Loucy (cell line): ENCODE measurements at regions not wholly inside any gene's neighbourhood (a gene's known extent, or its start where the extent isn't known, plus 50 kb on each side); places are given as distances from the start of the nearest gene placed in this dataset.

Experiments
- H2AFZ ChIP-seq: fragments of 200-600 bp; sonication (generic); 2 replicates; pipeline ENCODE4 v1.6.0; 2016; ENCODE audit warnings: antibody characterized with exemption, mild to moderate bottlenecking, low read length, moderate library complexity
- H3F3A ChIP-seq: fragments of 200-600 bp; 2 replicates; pipeline ENCODE4 v1.6.0; 2016; ENCODE audit warnings: antibody characterized with exemption, low read depth, mild to moderate bottlenecking
- H3K27me3 ChIP-seq: fragments of 200-600 bp; sonication (generic); 2 replicates; pipeline ENCODE4 v1.6.1; 2014; ENCODE audit warnings: low read length, mild to moderate bottlenecking; ENCODE audit not compliant: insufficient read depth, poor library complexity, severe bottlenecking
- H3K36me3 ChIP-seq: fragments of 200-600 bp; sonication (generic); 2 replicates; pipeline ENCODE4 v1.6.1; 2016; ENCODE audit warnings: low read length; ENCODE audit not compliant: insufficient read depth
- H3K4me1 ChIP-seq: fragments of 200-600 bp; sonication (generic); 2 replicates; pipeline ENCODE4 v1.5.1; 2014; ENCODE audit warnings: low read length, mild to moderate bottlenecking; ENCODE audit not compliant: insufficient read depth, poor library complexity, severe bottlenecking
- H3K4me2 ChIP-seq: fragments of 200-600 bp; sonication (generic); 2 replicates; pipeline ENCODE4 v1.6.0; 2014; ENCODE audit warnings: antibody characterized with exemption, low read length, low read depth, mild to moderate bottlenecking; ENCODE audit not compliant: poor library complexity, severe bottlenecking
- H3K4me3 ChIP-seq: fragments of 200-600 bp; sonication (generic); 2 replicates; pipeline ENCODE4 v1.5.1; 2014; ENCODE audit warnings: low read length, mild to moderate bottlenecking, mixed read lengths; ENCODE audit not compliant: poor library complexity, severe bottlenecking
- H3K79me2 ChIP-seq: fragments of 200-600 bp; sonication (generic); 2 replicates; pipeline ENCODE4 v1.6.1; 2014; ENCODE audit warnings: low read length; ENCODE audit not compliant: insufficient read depth
- H3K9ac ChIP-seq: fragments of 200-600 bp; sonication (generic); 2 replicates; pipeline ENCODE4 v1.6.0; 2014; ENCODE audit warnings: mild to moderate bottlenecking, low read depth, low read length, moderate library complexity; ENCODE audit not compliant: poor library complexity, severe bottlenecking
- H3K9me2 ChIP-seq: fragments of 200-600 bp; sonication (generic); replicated peaks from 2 replicates; pipeline ENCODE4 v1.6.1; 2016; ENCODE audit warnings: low read depth, low read length, mixed read lengths
- H3K9me3 ChIP-seq: fragments of 200-600 bp; sonication (generic); 2 replicates; pipeline ENCODE4 v1.6.1; 2014; ENCODE audit warnings: mild to moderate bottlenecking, antibody characterized with exemption, low read length, low read depth; ENCODE audit not compliant: insufficient read depth
- H4K20me1 ChIP-seq: fragments of 200-600 bp; sonication (generic); 2 replicates; pipeline ENCODE4 v1.6.0; 2014; ENCODE audit warnings: antibody characterized with exemption, low read length, mild to moderate bottlenecking; ENCODE audit not compliant: insufficient read depth, poor library complexity, severe bottlenecking
- CTCF ChIP-seq: fragments of 200-600 bp; sonication (generic); conservative IDR thresholded peaks from 2 replicates; pipeline ENCODE4 v1.5.1; 2014; ENCODE audit warnings: mild to moderate bottlenecking, antibody characterized with exemption, low read length
- EZH2phosphoT487 ChIP-seq: fragments of 200-600 bp; IDR thresholded peaks from 2 replicates; pipeline ENCODE4 v1.6.1; 2018; ENCODE audit warnings: antibody characterized with exemption, mild to moderate bottlenecking, moderate library complexity, borderline replicate concordance

DNA sequence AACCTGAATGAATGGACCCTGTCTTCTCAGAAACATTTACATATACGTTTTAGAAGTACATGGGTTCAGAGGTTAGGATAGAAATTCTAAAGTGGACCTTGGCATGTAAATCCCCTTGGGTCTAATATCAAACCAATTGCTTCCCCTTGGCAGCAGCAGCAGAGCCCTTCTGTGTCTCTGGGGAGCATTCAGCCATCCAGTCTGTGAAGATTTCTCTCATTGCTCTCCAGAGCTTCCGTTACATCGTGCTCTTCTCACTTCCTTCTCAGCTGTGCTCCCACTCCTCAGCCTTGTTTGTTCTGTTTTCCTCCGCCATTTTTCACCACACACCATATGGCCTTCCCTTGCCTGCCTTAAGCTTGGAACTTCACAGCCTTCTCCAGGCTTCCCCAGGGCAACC is 61.5 kb upstream of the ATP1B1 start:
- H3K4me2 ChIP-seq, result peak overlapping the region; percentile 55
- peak overlapping the region; percentile 16 for H3K4me3 ChIP-seq

DNA sequence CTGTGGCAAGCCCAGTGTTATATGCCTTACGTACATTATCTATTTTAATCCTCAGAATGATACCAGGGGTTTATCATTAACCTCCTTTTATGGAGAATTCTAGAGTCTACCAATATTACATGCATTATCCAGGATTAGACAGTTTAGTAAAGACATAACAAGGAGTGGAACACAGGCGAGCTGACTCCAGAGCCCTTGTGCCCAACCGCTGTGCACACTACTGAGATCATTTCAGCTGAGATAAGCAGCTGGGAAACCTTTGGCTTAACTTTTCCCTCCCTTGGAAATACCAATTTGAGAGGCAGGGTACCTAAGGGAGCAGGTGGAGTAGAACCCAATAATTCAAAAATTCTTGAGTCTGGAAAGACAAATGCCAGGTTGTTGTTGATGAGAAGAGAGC is 59.8 kb upstream of the ATP1B1 start:
- Histone ChIP-seq H3K4me1 (peaks cover 19% of the 10 kb centered on the region), H3F3A (no peaks in the 10 kb centered on the region), H3K79me2 (no peaks in the 10 kb centered on the region), H2AFZ (no peak overlapping the region), H3K36me3 (no peaks in the 10 kb centered on the region), H4K20me1 (no peaks in the 10 kb centered on the region), H3K4me2 (no peak overlapping the region), H3K9me3 (no peaks in the 10 kb centered on the region), H3K4me3 (no peak overlapping the region), H3K27me3 (no peaks in the 10 kb centered on the region), H3K9me2 (no peaks in the 10 kb centered on the region), H3K9ac (no peak overlapping the region)
- no peak for TF ChIP-seq CTCF
- no peak for TF ChIP-seq EZH2phosphoT487

More for the DNA sequence above, 61.5 kb upstream of the ATP1B1 start:
- H4K20me1 ChIP-seq, result no peaks in the 10 kb centered on the region
- H3K36me3 ChIP-seq, result no peaks in the 10 kb centered on the region
- peaks cover 19% of the 10 kb centered on the region for H3K4me1 ChIP-seq
- TF ChIP-seq EZH2phosphoT487 (no peak), CTCF (no peak)
- H3K9ac ChIP-seq, result no peak overlapping the region
- H3F3A ChIP-seq, result no peaks in the 10 kb centered on the region
- H3K9me2 ChIP-seq, result no peaks in the 10 kb centered on the region
- no peaks in the 10 kb centered on the region for H3K79me2 ChIP-seq
- no peaks in the 10 kb centered on the region for H3K27me3 ChIP-seq
- H2AFZ ChIP-seq, result no peak overlapping the region
- no peaks in the 10 kb centered on the region for H3K9me3 ChIP-seq

- Histone ChIP-seq H3K9me3 (no peaks in the 10 kb centered on the region), H3F3A (no peaks in the 10 kb centered on the region), H3K4me1 (peaks cover 19% of the 10 kb centered on the region), H3K27me3 (no peaks in the 10 kb centered on the region), H3K36me3 (no peaks in the 10 kb centered on the region), H3K4me3 (no peak overlapping the region), H2AFZ (no peak overlapping the region), H3K9ac (no peak overlapping the region), H4K20me1 (no peaks in the 10 kb centered on the region), H3K9me2 (no peaks in the 10 kb centered on the region), H3K4me2 (no peak overlapping the region), H3K79me2 (no peaks in the 10 kb centered on the region)
- TF ChIP-seq CTCF (no peak), EZH2phosphoT487 (no peak)
Measured at GRCh38 chr1:169047074-169047473, 59.4 kb upstream of the ATP1B1 start.
